Lower lobe of right lung (tissue), 2 donors: ENCODE measurements at regions not wholly inside any gene's neighbourhood (a gene's known extent, or its start where the extent isn't known, plus 50 kb on each side); places are given as distances from the start of the nearest gene placed in this dataset.
A peak's percentile ranks its signal among the peaks of the same experiment; 100 is the strongest.

Experiments used
- ATAC-seq, 2 donors: fragments of 200-7000 bp; cut with Tn5 transposase; one replicate each; pipeline ENCODE4 v1.9.1; 2020 to 2022; ENCODE audit warnings: mild to moderate bottlenecking in 2 of 2, moderate library complexity in 2 of 2
- DNase-seq: peaks from one replicate; pipeline ENCODE4 v3.0.0-alpha.2; 2020
- H3K27ac ChIP-seq: fragments of 200-600 bp; one replicate; pipeline ENCODE4 v1.8.0; 2022
- H3K27me3 ChIP-seq: fragments of 200-600 bp; one replicate; pipeline ENCODE4 v1.8.0; 2022; ENCODE audit warnings: low read depth
- H3K36me3 ChIP-seq: fragments of 200-600 bp; one replicate; pipeline ENCODE4 v1.8.0; 2022; ENCODE audit warnings: mild to moderate bottlenecking
- H3K4me1 ChIP-seq: fragments of 200-600 bp; one replicate; pipeline ENCODE4 v1.8.0; 2022
- H3K4me3 ChIP-seq: fragments of 200-600 bp; one replicate; pipeline ENCODE4 v1.8.0; 2022; ENCODE audit warnings: mild to moderate bottlenecking
- H3K9me3 ChIP-seq: fragments of 200-600 bp; one replicate; pipeline ENCODE4 v1.8.0; 2022
- intact Hi-C: fragments of 100-400 bp; cut with DNase I; formaldehyde crosslinking; loops from one replicate; pipeline ENCODE4 v1.11.0; 2022
- TF ChIP-seq, protein P1 (sequence below): fragments of 200-600 bp; IDR thresholded peaks from one replicate; pipeline ENCODE4 v1.8.0; 2022; ENCODE audit warnings: antibody characterized with exemption, mild to moderate bottlenecking
- donor health status: DM: no; HTN: yes; CAD: no; lungs with severe emphysema.

DNA sequence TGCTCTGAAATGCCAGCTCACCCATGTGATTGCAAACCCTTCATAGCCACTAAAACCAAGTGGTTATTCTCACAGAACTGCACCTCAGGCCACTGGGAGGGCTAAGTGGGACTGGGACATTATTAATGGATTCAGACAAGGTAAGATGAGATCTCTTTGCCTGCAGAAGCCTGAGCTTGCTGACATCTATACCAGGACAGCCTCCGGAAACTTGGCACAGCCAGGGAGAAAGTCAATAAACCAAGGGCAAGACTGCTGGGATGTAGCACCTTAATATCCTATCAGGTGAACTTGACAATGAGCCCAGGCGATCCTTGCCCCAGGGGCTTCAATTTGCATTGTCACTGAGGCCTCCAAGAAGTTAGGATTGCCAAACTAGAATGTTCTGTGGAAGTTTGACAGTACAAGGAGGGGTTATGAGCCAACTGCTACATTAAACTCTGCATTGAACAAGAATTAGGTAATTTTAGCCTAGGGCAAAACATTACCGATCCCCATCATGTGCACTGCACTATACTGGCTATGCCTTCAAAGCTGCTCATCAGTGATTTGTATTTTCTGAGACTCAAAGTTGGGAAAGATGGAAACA is 60.1 kb upstream of the RALGAPA2 start:
- intact Hi-C loops = no loop called here

GRCh38 chr20:20768202-20768815 is 55.9 kb upstream of the RALGAPA2 start:
- no peaks in the 10 kb centered on the region for H3K27me3 ChIP-seq
- no peaks in the 10 kb centered on the region for H3K36me3 ChIP-seq
- H3K9me3 ChIP-seq = no peaks in the 10 kb centered on the region
- DNase-seq (no peak), ATAC-seq (peak in 1 of 2 donors; percentile 49)
- peaks cover 16% of the 10 kb centered on the region for H3K4me1 ChIP-seq
- no peak overlapping the region for H3K4me3 ChIP-seq
- intact Hi-C loops = no loop called here
- TF ChIP-seq, protein P1, sequence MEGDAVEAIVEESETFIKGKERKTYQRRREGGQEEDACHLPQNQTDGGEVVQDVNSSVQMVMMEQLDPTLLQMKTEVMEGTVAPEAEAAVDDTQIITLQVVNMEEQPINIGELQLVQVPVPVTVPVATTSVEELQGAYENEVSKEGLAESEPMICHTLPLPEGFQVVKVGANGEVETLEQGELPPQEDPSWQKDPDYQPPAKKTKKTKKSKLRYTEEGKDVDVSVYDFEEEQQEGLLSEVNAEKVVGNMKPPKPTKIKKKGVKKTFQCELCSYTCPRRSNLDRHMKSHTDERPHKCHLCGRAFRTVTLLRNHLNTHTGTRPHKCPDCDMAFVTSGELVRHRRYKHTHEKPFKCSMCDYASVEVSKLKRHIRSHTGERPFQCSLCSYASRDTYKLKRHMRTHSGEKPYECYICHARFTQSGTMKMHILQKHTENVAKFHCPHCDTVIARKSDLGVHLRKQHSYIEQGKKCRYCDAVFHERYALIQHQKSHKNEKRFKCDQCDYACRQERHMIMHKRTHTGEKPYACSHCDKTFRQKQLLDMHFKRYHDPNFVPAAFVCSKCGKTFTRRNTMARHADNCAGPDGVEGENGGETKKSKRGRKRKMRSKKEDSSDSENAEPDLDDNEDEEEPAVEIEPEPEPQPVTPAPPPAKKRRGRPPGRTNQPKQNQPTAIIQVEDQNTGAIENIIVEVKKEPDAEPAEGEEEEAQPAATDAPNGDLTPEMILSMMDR = no peak
- H3K27ac ChIP-seq = no peak overlapping the region

More for the DNA sequence above, 60.1 kb upstream of the RALGAPA2 start:
- H3K9me3 ChIP-seq = no peaks in the 10 kb centered on the region
- TF ChIP-seq, protein P1 = no peak
- ATAC-seq = no peak
- H3K27ac ChIP-seq = no peak overlapping the region
- no peaks in the 10 kb centered on the region for H3K4me1 ChIP-seq
- no peaks in the 10 kb centered on the region for H3K27me3 ChIP-seq
- DNase-seq = no peak
- no peaks in the 10 kb centered on the region for H3K36me3 ChIP-seq
- H3K4me3 ChIP-seq = no peak overlapping the region

- ATAC-seq (peak in 1 of 2 donors; percentile 16), DNase-seq (no peak)
- Histone ChIP-seq H3K36me3 (no peaks in the 10 kb centered on the region), H3K9me3 (no peaks in the 10 kb centered on the region), H3K4me3 (no peak overlapping the region), H3K4me1 (peaks cover 34% of the 10 kb centered on the region), H3K27me3 (no peaks in the 10 kb centered on the region), H3K27ac (peak overlapping the region; percentile 71)
- TF ChIP-seq, protein P1 = no peak
- intact Hi-C loops = no loop called here
These were observed 53.4 kb upstream of the RALGAPA2 start for GRCh38 chr20:20765696-20766365.

DNA sequence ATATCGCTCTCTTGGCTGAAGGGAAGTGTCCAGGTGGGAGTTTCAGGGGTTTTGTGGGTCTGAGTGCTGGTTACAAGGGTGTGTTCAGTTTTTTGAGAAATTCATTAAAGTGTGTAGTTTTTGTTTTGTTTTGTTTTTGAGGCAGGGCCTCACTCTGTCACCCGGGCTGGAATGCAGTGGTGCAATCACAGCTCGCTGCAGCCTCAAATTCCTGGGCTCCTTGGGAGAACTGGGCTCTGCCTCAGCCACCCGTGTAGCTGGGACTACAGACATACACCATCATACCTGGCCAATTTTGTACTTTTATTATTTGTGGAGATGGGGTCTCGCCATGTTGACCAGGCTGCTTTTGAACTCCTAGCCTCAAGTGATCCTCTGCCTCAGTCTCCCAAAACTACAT is 51.2 kb upstream of the RALGAPA2 start:
- Histone ChIP-seq H3K27ac (peak overlapping the region; percentile 5), H3K9me3 (no peaks in the 10 kb centered on the region), H3K4me3 (no peak overlapping the region), H3K27me3 (no peaks in the 10 kb centered on the region), H3K4me1 (peaks cover 52% of the 10 kb centered on the region), H3K36me3 (no peaks in the 10 kb centered on the region)
- TF ChIP-seq, protein P1 = no peak
- no peak for DNase-seq
- intact Hi-C loops = no loop called here
- ATAC-seq = no peak
